ENCODE measurements at regions not wholly inside any gene's neighbourhood (a gene's known extent, or its start where the extent isn't known, plus 50 kb on each side); places are given as distances from the start of the nearest gene placed in this dataset.

GRCh38 chr2:14781142-14781541 lies 148.6 kb downstream of the LRATD1 start:
- TF ChIP-seq CTCF (IDR thresholded peaks at IDR 0.05; ENCODE audit: insufficient read depth, low read depth, low read length): no peak
- TF ChIP-seq EZH2 (IDR thresholded peaks at IDR 0.05; ENCODE audit: insufficient read depth, low read length): no peak
